Putamen (tissue), 1 donor: ENCODE measurements at regions not wholly inside any gene's neighbourhood (a gene's known extent, or its start where the extent isn't known, plus 50 kb on each side); places are given as distances from the start of the nearest gene placed in this dataset.
"Not testable (repeated sequence)": the region's sequence is repeated elsewhere in the genome, so short reads cannot be mapped to it uniquely, and the experiment has no call there.

Experiments used
- DNase-seq: peaks from one replicate; pipeline ENCODE4 v3.0.0-alpha.2; 2016; ENCODE audit warnings: low spot score

DNA sequence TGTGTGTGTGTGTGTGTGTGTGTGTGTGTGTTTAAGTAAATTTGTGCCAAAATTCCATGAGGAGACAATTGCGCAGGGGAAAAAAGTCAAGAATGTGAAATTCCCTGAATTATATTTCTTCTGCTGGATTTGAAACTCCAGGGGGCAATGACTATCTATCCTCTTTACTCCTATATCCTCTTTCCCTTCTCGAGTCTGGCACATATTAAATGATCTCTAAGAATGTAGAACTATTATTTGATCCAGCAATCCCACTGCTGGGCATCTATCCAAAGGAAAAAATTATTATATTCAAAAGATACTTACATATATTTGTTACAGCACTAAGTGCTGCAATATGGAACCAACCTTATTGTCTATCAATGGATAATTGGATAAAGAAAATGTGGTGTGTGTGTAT is 350.1 kb upstream of the ADAMTS9 start:
- DNase-seq: no peak

DNA sequence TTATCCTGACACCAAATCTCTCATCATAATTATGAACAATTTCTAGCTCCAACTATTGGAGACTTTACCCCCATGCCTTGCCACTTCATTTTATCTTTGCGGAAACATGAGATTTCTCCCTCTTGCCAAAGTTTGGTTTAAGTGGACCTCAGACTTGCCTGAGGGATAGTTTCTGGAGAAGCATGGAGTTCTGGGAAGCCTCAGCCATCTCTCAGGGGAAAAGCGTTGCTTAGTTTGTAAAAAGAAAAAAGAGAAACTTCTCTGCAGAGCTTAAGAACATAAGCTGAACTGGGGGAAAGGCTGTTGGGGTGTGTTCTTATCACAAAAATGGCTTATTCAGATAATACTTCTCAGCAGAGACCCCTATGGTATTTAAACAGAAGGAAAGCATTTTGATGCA is 347.4 kb upstream of the ADAMTS9 start:
- no peak for DNase-seq

DNA sequence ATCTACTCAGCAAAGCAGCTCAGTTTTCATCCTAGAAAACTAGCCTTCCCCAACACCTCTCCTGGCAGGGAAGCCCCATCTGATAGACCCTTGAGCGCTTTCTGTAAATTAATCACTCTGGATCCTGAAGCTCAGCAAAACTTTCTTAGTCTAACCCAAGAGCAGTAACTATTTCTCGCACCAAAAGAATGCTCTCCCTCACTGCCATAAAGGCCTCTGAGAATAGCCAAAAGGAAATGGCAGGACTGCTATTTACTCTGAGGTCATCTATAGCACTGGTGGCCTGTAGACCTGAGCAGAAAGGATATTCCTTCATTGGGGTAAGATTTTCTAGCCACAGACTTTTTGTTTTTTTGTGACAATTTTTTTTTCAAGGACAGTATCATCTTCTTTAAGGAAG is 345.8 kb upstream of the ADAMTS9 start:
- DNase-seq: no peak

DNA sequence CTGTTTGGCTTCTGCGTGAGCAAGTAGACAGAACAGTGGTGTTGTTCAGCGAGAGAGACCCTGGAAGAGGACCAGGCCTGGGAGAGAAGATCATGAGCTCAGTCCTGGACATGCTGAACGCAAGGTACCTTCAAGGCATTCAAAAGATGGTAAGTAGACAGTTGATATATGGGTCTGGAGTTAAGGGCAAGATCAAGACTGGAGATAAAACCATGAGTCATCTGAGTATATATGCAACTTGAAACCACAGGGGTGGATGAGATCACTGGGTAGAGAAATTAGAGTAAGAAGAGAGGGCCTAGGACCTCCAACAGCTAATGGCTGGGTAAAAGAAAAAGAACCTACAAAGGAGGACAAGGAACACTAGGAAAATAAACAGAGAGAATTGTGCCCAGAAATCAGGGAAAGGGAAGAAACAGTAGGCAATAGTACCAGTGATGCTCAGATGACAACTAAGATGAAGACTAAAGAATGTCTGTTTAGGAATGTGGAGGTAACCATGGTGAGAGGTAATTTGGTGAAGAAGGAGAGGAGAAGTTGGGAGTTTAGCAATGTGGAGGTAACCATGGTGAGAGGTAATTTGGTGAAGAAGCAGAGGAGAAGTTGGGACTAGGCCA is 343.2 kb upstream of the ADAMTS9 start:
- DNase-seq: no peak

DNA sequence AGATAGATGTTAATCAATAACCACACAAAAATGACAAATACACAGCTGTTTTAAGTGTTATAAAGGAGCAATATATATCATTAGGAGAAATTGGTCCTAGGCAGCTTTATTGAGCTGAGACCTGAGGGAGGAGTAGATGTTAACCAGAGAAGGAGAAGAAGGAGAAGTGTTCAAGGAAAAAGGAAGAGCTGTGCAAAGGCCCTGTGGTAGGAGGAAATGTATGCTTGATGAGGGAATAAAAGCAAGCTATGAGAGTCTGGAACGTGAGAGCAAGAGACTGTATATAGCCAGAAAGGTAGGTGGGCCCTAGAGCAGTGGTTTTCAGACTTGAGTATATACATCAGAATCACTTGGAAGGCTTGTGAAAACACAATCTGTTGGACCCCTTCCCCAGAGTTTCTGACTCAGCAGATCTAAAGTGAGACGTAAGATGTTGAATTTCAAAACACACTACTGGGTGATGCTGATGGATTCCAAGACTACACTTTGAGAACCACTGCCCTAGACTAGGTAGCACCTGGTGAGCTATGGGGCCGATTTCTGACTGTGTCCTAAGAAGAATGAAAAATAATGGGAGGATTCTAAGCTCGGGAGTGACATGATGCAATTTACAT is 342.3 kb upstream of the ADAMTS9 start:
- no peak for DNase-seq

DNA sequence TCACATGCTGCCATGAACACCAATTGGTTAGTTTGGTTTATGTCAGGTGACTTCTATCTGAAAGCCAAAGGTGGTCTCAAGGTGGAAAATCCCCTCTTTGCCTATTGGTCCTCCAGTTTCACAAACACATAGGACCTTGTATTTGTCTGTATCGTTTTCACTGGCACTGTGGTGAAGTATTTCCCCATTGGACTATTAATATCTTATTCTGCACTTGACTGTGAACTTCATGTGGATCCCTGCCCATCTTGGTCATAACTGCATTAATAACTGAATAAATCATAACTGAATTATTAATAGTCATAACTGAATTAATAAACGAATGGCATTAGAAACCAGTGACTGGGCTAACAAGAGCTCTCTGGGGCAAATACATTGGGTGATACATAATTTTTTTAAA is 341.3 kb upstream of the ADAMTS9 start:
- DNase-seq: no peak

DNA sequence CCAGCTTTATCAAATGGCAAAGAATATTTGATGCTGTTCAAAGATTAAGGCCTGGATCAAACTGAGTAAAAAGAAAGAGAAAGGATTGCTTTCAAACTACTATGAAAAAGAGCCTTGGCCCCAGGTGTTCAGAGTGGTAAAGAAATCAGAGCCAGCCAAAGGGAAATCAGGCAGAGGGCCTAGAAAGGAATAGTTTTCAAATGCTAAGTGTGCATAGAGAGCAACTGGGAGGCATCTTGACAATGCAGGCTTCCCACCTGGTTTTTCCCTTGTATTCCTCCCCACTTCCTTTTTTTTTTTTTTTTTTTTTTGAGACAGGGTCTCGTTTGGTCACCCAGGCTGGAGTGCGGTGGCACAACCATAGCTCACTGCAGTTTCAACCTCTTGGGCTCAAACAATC is 340.2 kb upstream of the ADAMTS9 start:
- no peak for DNase-seq

DNA sequence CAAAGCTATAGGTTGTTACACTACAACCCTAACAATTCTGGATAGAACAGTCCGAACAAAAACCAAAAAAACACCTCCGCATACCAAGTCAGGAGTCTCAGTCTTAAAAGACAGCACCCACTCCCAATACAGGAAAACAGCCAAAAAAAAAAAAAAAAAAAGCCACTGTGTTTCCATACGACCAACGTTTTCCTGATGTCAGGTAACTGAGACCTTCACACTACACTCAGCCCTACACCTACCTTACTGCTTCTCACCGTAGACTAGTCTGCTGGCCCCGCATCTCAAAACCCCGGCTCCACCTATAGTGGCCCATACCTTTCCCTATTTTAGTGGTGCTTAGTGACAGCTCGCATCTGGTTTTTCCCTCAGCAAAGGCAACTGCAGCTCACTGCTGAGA is 339.5 kb upstream of the ADAMTS9 start:
- no peak for DNase-seq

DNA sequence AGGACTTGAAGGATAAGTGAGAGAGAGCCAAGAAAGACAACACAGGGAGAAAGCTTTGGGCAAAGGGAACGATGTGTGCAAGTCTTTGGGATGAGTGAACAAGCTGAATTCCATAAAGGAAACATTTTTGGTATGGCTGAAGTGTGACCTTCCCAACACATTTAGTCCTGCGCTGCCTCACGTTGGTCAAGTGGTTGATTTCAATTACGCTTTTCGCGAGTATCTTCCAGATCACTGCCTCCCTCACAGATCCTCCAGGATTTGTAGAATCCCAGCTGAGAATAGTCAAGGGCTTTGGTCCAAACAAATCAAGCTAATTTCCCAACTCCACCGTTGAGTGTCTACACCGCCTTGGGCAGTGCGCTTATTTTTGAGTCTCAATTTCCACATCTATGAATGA is 338.4 kb upstream of the ADAMTS9 start:
- no peak for DNase-seq

DNA sequence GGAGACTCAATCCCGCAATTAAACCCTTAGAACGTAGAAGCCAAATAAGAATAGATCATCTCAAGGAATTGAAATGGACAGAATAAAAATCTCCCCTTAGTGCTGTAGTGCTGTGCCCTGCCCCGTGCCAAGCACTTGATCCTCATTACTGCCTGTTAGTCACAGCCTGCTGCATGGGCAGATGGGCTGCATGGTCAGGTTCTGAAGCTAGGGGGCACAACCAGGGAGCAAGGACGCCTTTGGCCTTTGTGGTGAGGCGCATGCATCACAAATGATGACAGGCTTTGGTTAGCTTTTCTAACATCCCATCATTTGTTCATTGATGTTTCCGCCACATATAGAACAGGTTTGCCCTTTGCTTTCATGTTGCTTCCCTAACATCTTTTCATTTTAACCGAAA is 336.3 kb upstream of the ADAMTS9 start:
- DNase-seq: no peak

DNA sequence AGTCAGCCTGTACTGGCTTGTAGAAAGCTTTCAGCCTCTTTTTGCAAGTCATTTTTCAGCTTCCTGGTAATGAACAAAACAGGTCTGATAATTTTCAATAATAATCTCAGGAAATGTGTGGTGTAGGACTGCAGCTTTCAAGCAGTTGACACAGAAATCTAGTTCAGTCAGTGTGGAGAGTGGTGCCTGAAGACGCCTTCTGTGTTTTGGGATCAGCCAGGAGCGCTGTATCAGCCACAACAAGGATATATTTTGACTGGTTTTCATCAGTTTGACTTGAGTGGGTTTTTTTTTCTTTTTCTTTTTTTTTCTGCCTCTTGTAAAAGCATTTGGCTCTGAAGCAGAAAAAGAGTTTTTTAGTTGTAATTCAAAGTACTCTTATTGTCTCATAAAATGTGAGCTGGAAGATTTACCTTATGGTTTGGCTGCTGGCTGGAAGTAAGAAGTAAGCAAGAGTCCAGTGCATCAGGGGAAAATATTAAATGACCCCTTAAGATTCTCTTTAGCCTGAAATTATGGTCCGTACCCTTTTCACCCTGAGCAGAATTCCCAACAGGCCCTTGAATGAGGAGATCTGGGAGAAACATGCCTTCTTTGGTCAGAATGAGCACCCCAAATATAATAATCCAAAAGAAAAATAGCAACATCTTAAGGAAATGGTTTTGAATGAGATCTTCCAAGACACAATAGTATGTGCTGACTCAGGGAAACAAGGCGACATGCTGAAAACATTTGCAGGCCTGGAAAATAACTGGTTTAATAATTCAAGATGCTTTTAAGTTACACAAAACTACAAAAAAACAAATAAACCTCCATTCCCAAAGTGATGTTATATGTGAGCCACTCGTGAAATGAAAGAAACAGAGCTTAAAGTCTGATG is 332.7 kb upstream of the ADAMTS9 start:
- DNase-seq: no peak

DNA sequence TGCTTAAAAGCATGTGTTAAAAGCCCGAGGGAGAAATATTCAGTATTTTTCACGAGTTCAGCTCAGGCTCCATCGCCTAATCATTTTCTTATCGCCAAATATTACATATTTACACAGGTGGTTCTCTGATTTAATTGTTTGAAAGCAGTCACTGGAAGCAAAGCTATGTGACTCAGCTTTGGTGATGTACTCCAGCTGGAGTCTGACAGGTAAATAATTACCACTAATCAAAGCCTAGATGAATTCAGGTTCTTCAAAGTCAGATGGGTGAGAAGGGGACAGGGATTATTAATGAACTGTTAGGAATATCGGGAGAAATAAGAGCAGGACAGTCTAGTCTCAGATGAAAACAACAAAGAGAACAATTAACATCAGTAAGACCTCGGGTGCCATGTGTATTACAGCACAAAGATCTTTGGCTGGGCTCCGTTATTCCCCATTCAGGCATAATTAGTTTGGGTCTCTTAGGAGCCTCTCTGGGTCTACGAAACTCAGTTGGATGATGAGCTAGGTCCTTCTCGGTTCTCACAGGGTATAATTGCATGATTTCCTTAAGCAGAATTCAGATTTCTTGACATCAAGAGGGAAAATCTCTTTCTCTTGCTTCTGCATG is 331.7 kb upstream of the ADAMTS9 start:
- DNase-seq: no peak

DNA sequence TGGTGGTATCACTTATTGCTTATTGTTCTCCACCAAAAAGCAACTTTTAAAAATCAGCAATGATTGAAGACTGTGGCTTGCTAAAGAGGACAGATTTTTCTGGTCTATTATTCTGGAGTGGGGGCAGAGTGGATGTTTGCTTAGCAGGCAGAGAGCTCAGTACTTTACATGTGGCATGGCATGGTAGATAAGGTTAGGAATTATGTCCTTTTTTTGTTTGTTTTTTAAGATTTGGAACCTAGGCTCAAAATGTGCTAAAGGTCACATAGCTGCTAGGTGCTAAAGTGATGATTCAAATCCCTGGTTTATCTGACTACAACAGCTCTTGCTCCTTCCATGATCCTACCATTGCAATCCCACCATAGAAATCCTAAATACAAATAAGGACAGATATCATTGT is 331.0 kb upstream of the ADAMTS9 start:
- DNase-seq: no peak

DNA sequence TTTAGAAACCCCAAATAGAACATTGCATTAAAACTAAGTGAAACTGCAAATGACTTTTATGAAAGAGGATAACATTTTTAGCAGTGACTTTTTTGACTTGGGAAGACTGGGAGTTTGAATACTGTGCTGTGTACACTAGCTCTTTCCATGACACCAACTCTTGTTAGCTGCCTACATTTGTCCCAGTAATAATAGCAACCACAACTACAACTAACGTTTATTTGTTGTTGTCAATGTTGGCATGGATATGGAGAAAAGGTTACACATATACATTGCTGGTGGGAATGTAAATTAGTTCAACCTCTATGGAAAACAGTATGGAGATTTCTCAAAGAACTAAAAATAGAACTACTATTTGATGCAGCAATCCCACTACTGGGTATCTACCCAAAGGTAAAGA is 329.6 kb upstream of the ADAMTS9 start:
- no peak for DNase-seq

DNA sequence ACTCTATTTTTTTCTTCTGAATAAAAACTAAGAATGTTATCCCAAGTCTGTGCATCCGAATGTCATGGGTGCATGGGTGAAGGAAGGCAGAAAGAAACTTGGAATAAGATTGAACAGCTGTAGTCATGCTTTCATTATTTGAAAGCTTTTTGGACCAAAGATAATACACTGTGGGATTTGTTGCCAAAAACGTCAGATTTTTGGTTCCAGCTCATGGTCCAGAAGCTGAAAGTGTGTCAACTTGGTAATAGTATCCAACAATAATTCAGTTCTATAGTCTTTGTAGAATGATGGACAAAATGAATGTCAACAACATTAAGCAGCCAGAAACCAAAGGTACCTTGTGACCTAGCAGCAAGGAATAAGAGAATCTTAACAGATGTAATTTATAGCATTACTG is 327.9 kb upstream of the ADAMTS9 start:
- DNase-seq: no peak

DNA sequence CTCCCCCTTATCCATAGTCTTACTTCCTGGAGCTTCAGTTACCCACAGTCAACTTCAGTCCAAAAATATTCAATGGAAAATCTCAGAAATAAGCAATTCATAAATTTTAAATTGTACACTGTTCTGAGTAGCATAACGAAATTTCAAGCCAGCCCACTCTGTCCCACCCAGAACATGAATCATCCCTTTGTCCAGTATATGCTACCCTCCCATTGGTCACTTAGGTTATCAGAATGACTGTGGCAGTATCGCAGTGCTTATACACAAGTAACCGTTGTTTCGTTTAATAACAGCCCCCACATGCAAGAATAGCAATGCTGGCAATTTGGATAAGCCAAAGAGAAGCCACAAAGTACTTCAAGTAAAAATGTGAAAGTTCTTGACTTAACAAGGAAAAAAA is 325.3 kb upstream of the ADAMTS9 start:
- no peak for DNase-seq

DNA sequence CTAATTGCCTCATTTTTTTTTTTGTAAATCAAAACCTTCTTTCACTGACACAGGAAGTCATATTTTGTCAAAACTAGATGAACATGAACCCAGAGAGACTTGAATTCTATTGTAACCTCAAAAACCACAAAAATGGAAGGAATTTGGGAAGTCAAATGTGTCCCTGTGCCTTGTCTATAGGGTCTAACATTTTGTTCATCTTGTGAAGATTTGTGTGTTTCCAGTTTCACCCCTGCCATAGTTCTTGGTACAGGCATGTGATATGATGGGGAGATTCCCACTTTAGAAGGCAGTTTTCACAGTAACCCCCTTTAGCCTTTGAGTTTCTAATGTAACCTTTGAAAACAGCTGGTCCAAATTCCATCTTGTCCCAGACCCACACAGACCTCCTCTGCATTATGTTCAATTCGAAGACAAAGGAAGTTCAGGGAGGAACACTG is 318.5 kb upstream of the ADAMTS9 start:
- no peak for DNase-seq

DNA sequence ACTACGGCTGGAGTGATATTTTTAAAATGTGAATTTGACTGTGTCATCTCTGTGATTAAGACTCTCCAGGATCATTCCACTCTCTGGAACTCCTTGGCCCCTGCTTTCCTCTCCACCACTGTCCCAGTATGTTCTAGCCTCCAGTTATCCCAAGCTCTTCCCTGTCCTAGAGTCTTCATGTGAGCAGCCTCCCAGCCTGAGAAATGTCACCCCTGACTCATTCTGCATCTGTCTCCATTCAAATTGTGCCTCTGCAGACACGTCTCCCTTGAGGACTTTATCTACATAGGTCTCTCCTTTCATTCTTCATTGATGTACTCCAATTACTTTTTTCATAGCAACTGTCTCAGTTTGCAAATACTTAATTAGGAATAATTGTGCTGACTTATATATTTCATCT is 317.7 kb upstream of the ADAMTS9 start:
- no peak for DNase-seq

DNA sequence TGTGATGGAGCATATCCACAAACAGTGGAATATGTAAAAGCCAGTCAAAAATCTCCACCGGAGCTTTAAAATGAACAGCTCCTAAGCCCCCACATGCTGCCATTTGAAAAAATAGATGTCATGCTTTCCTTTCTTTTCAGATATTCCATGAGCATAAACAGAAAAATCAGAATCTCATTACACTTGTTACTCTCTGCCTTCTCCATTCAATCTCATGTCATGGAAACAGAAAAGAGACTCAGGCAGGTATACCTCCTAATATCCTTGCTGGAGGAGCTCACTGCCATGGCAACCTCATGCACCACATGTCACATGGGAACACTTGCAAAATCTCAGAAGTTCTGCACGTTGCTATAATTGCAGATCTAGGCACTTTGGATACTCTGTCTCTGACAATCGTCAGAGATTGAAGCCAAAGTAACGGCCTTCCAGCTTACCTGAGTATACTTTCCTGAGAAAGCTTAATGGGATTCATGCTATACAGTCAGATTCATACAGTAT is 317.0 kb upstream of the ADAMTS9 start:
- peak; percentile 19 for DNase-seq

DNA sequence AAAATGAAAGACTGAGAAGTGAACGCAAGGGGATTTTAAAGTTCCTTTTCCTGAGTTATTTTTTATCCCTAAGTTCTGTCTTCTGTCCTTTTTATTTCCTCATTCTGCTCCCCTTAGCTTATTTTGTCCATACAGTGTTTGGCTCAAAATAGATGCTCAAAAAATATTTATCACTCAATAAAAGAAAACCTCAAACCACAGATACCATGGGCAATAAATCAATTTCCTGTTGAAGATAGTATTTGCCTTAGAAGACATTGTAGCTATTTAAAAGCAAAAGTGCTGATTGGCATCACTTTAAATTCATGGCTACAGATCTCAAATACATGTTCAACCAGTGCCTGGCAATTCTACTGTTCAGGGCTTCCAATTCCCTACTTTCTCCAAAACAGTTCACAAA is 316.5 kb upstream of the ADAMTS9 start:
- DNase-seq: no peak

DNA sequence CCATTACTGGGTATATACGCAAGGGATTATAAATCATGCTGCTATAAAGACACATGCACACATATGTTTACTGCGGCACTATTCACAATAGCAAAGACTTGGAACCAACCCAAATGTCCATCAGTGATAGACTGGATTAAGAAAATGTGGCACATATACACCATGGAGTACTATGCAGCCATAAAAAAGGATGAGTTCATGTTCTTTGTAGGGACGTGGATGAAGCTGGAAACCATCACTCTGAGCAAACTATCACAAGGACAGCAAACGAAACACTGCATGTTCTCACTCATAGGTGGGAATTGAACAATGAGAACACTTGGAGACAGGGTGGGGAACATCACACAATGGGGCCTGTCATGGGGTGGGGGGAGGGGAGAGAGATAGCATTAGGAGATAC is 313.3 kb upstream of the ADAMTS9 start:
- DNase-seq: not testable (repeated sequence)

DNA sequence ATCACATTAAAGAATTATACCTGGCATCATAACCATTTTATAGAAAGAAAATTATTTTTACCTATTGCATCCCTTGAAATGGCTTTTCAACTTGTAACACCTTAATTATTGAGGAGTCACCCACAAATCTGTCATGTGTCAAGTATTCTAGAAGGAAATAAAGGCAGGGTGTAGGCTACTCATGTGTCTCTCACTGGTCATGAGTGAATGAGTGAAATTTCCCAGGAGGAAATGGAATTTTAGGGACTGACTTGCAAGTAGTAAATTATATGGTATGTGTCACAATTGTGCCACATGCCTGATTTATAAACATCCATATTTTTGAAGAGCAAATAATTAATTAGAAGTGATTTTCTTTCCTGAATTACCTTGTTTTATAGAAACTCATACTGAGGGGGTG is 310.5 kb upstream of the ADAMTS9 start:
- DNase-seq: no peak
